ENCODE measurements at regions not wholly inside any gene's neighbourhood (a gene's known extent, or its start where the extent isn't known, plus 50 kb on each side); places are given as distances from the start of the nearest gene placed in this dataset.
A peak's percentile ranks its signal among the peaks of the same experiment; 100 is the strongest.

- H3K27me3 ChIP-seq (ENCODE audit: control insufficient read depth, insufficient read depth, low read length) = no peaks in the 10 kb centered on the region
- no peak overlapping the region for H3K4me3 ChIP-seq (ENCODE audit: low read length)
- DNase-seq = no peak
- no CpG with 5 or more reads among the region's 4 CpGs for WGBS (ENCODE audit: insufficient coverage)
- H3K9me3 ChIP-seq (replicated peaks; ENCODE audit: control insufficient read depth, low read depth, low read length) = no peaks in the 10 kb centered on the region
- no peaks in the 10 kb centered on the region for H3K4me1 ChIP-seq (ENCODE audit: control insufficient read depth, insufficient read depth, low read length)
- H3K27ac ChIP-seq (ENCODE audit: low read length) = no peak overlapping the region
- H3K36me3 ChIP-seq (ENCODE audit: control insufficient read depth, insufficient read depth, low read length) = no peaks in the 10 kb centered on the region
Measured at GRCh38 chr3:110234831-110235230, 836.8 kb upstream of the NECTIN3 start.

- no CpG with 5 or more reads among the region's 3 CpGs for WGBS (ENCODE audit: insufficient coverage)
Measured at GRCh38 chr3:110236976-110237610, 834.5 kb upstream of the NECTIN3 start.

GRCh38 chr3:110243081-110243480, 828.5 kb upstream of the NECTIN3 start:
- H3K4me3 ChIP-seq (ENCODE audit: low read length) = no peak overlapping the region
- WGBS (ENCODE audit: insufficient coverage) = no CpG with 5 or more reads among the region's 4 CpGs
- DNase-seq = peak; percentile 1

More at GRCh38 chr3:110236976-110237610, 834.5 kb upstream of the NECTIN3 start:
- DNase-seq = no peak
- Histone ChIP-seq H3K4me3 (ENCODE audit: low read length) (no peak overlapping the region), H3K36me3 (ENCODE audit: control insufficient read depth, insufficient read depth, low read length) (no peaks in the 10 kb centered on the region), H3K4me1 (ENCODE audit: control insufficient read depth, insufficient read depth, low read length) (no peaks in the 10 kb centered on the region), H3K27ac (ENCODE audit: low read length) (no peak overlapping the region), H3K27me3 (ENCODE audit: control insufficient read depth, insufficient read depth, low read length) (no peaks in the 10 kb centered on the region), H3K9me3 (replicated peaks; ENCODE audit: control insufficient read depth, low read depth, low read length) (no peaks in the 10 kb centered on the region)

GRCh38 chr3:110246796-110247376, 824.7 kb upstream of the NECTIN3 start:
- no CpG with 5 or more reads among the region's 2 CpGs for WGBS (ENCODE audit: insufficient coverage)
- H3K4me1 ChIP-seq (ENCODE audit: control insufficient read depth, insufficient read depth, low read length) = no peaks in the 10 kb centered on the region

More at GRCh38 chr3:110243081-110243480, 828.5 kb upstream of the NECTIN3 start:
- no peak overlapping the region for H3K27ac ChIP-seq (ENCODE audit: low read length)
- H3K4me1 ChIP-seq (ENCODE audit: control insufficient read depth, insufficient read depth, low read length) = no peaks in the 10 kb centered on the region
- no peaks in the 10 kb centered on the region for H3K27me3 ChIP-seq (ENCODE audit: control insufficient read depth, insufficient read depth, low read length)
- no peaks in the 10 kb centered on the region for H3K36me3 ChIP-seq (ENCODE audit: control insufficient read depth, insufficient read depth, low read length)
- no peaks in the 10 kb centered on the region for H3K9me3 ChIP-seq (replicated peaks; ENCODE audit: control insufficient read depth, low read depth, low read length)

GRCh38 chr3:110248666-110249065, 823.0 kb upstream of the NECTIN3 start:
- Histone ChIP-seq H3K4me3 (ENCODE audit: low read length) (no peak overlapping the region), H3K9me3 (replicated peaks; ENCODE audit: control insufficient read depth, low read depth, low read length) (no peaks in the 10 kb centered on the region), H3K4me1 (ENCODE audit: control insufficient read depth, insufficient read depth, low read length) (no peaks in the 10 kb centered on the region), H3K27me3 (ENCODE audit: control insufficient read depth, insufficient read depth, low read length) (no peaks in the 10 kb centered on the region), H3K36me3 (ENCODE audit: control insufficient read depth, insufficient read depth, low read length) (no peaks in the 10 kb centered on the region), H3K27ac (ENCODE audit: low read length) (no peak overlapping the region)
- no peak for DNase-seq
- no CpG with 5 or more reads among the region's 1 CpG for WGBS (ENCODE audit: insufficient coverage)

More at GRCh38 chr3:110246796-110247376, 824.7 kb upstream of the NECTIN3 start:
- Histone ChIP-seq H3K4me3 (ENCODE audit: low read length) (no peak overlapping the region), H3K27ac (ENCODE audit: low read length) (no peak overlapping the region), H3K9me3 (replicated peaks; ENCODE audit: control insufficient read depth, low read depth, low read length) (no peaks in the 10 kb centered on the region), H3K27me3 (ENCODE audit: control insufficient read depth, insufficient read depth, low read length) (no peaks in the 10 kb centered on the region), H3K36me3 (ENCODE audit: control insufficient read depth, insufficient read depth, low read length) (no peaks in the 10 kb centered on the region)
- no peak for DNase-seq

GRCh38 chr3:110253794-110254193, 817.8 kb upstream of the NECTIN3 start:
- no CpG with 5 or more reads among the region's 2 CpGs for WGBS (ENCODE audit: insufficient coverage)
- no peaks in the 10 kb centered on the region for H3K9me3 ChIP-seq (replicated peaks; ENCODE audit: control insufficient read depth, low read depth, low read length)
- no peak overlapping the region for H3K4me3 ChIP-seq (ENCODE audit: low read length)
- H3K27ac ChIP-seq (ENCODE audit: low read length) = no peak overlapping the region
- no peaks in the 10 kb centered on the region for H3K4me1 ChIP-seq (ENCODE audit: control insufficient read depth, insufficient read depth, low read length)
- H3K36me3 ChIP-seq (ENCODE audit: control insufficient read depth, insufficient read depth, low read length) = no peaks in the 10 kb centered on the region
- no peak for DNase-seq
- no peaks in the 10 kb centered on the region for H3K27me3 ChIP-seq (ENCODE audit: control insufficient read depth, insufficient read depth, low read length)

- no peaks in the 10 kb centered on the region for H3K36me3 ChIP-seq (ENCODE audit: control insufficient read depth, insufficient read depth, low read length)
- H3K4me1 ChIP-seq (ENCODE audit: control insufficient read depth, insufficient read depth, low read length) = no peaks in the 10 kb centered on the region
- H3K27ac ChIP-seq (ENCODE audit: low read length) = no peak overlapping the region
- H3K9me3 ChIP-seq (replicated peaks; ENCODE audit: control insufficient read depth, low read depth, low read length) = no peaks in the 10 kb centered on the region
- no peak overlapping the region for H3K4me3 ChIP-seq (ENCODE audit: low read length)
- no peaks in the 10 kb centered on the region for H3K27me3 ChIP-seq (ENCODE audit: control insufficient read depth, insufficient read depth, low read length)
- DNase-seq = no peak
- 88% methylated on average over 4 of the region's 7 CpGs for WGBS (ENCODE audit: insufficient coverage)
Measured at GRCh38 chr3:110254591-110254990, 817.0 kb upstream of the NECTIN3 start.

- Histone ChIP-seq H3K4me1 (ENCODE audit: control insufficient read depth, insufficient read depth, low read length) (no peaks in the 10 kb centered on the region), H3K9me3 (replicated peaks; ENCODE audit: control insufficient read depth, low read depth, low read length) (no peaks in the 10 kb centered on the region), H3K36me3 (ENCODE audit: control insufficient read depth, insufficient read depth, low read length) (no peaks in the 10 kb centered on the region), H3K27ac (ENCODE audit: low read length) (no peak overlapping the region), H3K4me3 (ENCODE audit: low read length) (no peak overlapping the region), H3K27me3 (ENCODE audit: control insufficient read depth, insufficient read depth, low read length) (no peaks in the 10 kb centered on the region)
- DNase-seq = no peak
- WGBS (ENCODE audit: insufficient coverage) = no CpG with 5 or more reads among the region's 1 CpG
Measured at GRCh38 chr3:110261141-110261540, 810.5 kb upstream of the NECTIN3 start.

GRCh38 chr3:110262896-110263295, 808.7 kb upstream of the NECTIN3 start:
- Histone ChIP-seq H3K27me3 (ENCODE audit: control insufficient read depth, insufficient read depth, low read length) (no peaks in the 10 kb centered on the region), H3K4me3 (ENCODE audit: low read length) (no peak overlapping the region), H3K9me3 (replicated peaks; ENCODE audit: control insufficient read depth, low read depth, low read length) (no peaks in the 10 kb centered on the region), H3K27ac (ENCODE audit: low read length) (no peak overlapping the region), H3K36me3 (ENCODE audit: control insufficient read depth, insufficient read depth, low read length) (no peaks in the 10 kb centered on the region), H3K4me1 (ENCODE audit: control insufficient read depth, insufficient read depth, low read length) (no peaks in the 10 kb centered on the region)
- DNase-seq = no peak
- WGBS (ENCODE audit: insufficient coverage) = 40% methylated on average over 2 of the region's 4 CpGs

- no peaks in the 10 kb centered on the region for H3K4me1 ChIP-seq (ENCODE audit: control insufficient read depth, insufficient read depth, low read length)
- no peaks in the 10 kb centered on the region for H3K36me3 ChIP-seq (ENCODE audit: control insufficient read depth, insufficient read depth, low read length)
- H3K27ac ChIP-seq (ENCODE audit: low read length) = no peak overlapping the region
- WGBS (ENCODE audit: insufficient coverage) = no CpG with 5 or more reads among the region's 1 CpG
- no peak overlapping the region for H3K4me3 ChIP-seq (ENCODE audit: low read length)
- no peaks in the 10 kb centered on the region for H3K27me3 ChIP-seq (ENCODE audit: control insufficient read depth, insufficient read depth, low read length)
- DNase-seq = no peak
- no peaks in the 10 kb centered on the region for H3K9me3 ChIP-seq (replicated peaks; ENCODE audit: control insufficient read depth, low read depth, low read length)
Measured at GRCh38 chr3:110265302-110265701, 806.3 kb upstream of the NECTIN3 start.

Measured in muscle of leg (tissue), 3 donors.